Keratinocyte (primary cell): ENCODE measurements at regions not wholly inside any gene's neighbourhood (a gene's known extent, or its start where the extent isn't known, plus 50 kb on each side); places are given as distances from the start of the nearest gene placed in this dataset.

ENCODE experiments used
- DNase-seq: peaks from one replicate; pipeline ENCODE4 v3.0.0-alpha.2; 2011; ENCODE audit warnings: low read depth, missing footprints, low spot score
- FAIRE-seq: peaks from 2 replicates; lab custom pipeline; 2011; peaks lifted over from hg19 to GRCh38; lab: Jason Lieb, UNC
- H2AFZ ChIP-seq: 2 replicates; pipeline ENCODE4 v1.6.0; 2012; ENCODE audit warnings: low read length, control low read depth, inconsistent platforms; ENCODE audit not compliant: control insufficient read depth
- H3K27ac ChIP-seq: 2 replicates; pipeline ENCODE4 v1.5.1; 2011; ENCODE audit warnings: low read length; ENCODE audit not compliant: control insufficient read depth, insufficient read depth
- H3K27me3 ChIP-seq: 3 replicates; pipeline ENCODE4 v1.6.0; 2011; ENCODE audit warnings: low read length; ENCODE audit not compliant: control insufficient read depth, insufficient read depth; ENCODE audit errors: extremely low read depth
- H3K36me3 ChIP-seq, 2 experiments: 2 replicates in 1 of 2; 3 replicates in 1 of 2; pipeline ENCODE4 v1.5.1; 2011; ENCODE audit warnings: low read length in 2 of 2, mild to moderate bottlenecking in 1 of 2; ENCODE audit not compliant: control insufficient read depth in 2 of 2, insufficient read depth in 2 of 2; ENCODE audit errors: extremely low read depth in 1 of 2
- H3K4me1 ChIP-seq: 3 replicates; pipeline ENCODE4 v1.5.1; 2011; ENCODE audit warnings: low read length; ENCODE audit not compliant: control insufficient read depth, insufficient read depth; ENCODE audit errors: extremely low read depth
- H3K4me2 ChIP-seq: 3 replicates; pipeline ENCODE4 v1.6.0; 2011; ENCODE audit warnings: low read depth, low read length; ENCODE audit not compliant: control insufficient read depth, insufficient read depth; ENCODE audit errors: extremely low read depth
- H3K4me3 ChIP-seq, 3 experiments: fragments of 200-600 bp in 1 of 3; sonication (generic) in 1 of 3; 2 replicates in 2 of 3; 3 replicates in 1 of 3; pipeline ENCODE4 v1.5.1; 2011 to 2016; ENCODE audit warnings: low read length in 3 of 3, mild to moderate bottlenecking in 3 of 3, control low read depth in 2 of 3, inconsistent platforms in 1 of 3, low read depth in 1 of 3, mixed read lengths in 1 of 3, mixed run types in 1 of 3, moderate library complexity in 1 of 3; ENCODE audit not compliant: control insufficient read depth in 2 of 3, insufficient read depth in 2 of 3; ENCODE audit errors: extremely low read depth in 1 of 3
- H3K79me2 ChIP-seq: 2 replicates; pipeline ENCODE4 v1.6.0; 2012; ENCODE audit warnings: low read length; ENCODE audit not compliant: control insufficient read depth, insufficient read depth
- H3K9ac ChIP-seq: 3 replicates; pipeline ENCODE4 v1.6.0; 2011; ENCODE audit warnings: low read length; ENCODE audit not compliant: control insufficient read depth, insufficient read depth; ENCODE audit errors: extremely low read depth
- H3K9me1 ChIP-seq: 3 replicates; pipeline ENCODE4 v1.6.0; 2011; ENCODE audit warnings: low read length; ENCODE audit not compliant: control insufficient read depth, insufficient read depth; ENCODE audit errors: extremely low read depth
- H3K9me3 ChIP-seq: 2 replicates; pipeline ENCODE4 v1.5.1; 2012; ENCODE audit warnings: low read depth, low read length; ENCODE audit not compliant: control insufficient read depth
- H4K20me1 ChIP-seq: 3 replicates; pipeline ENCODE4 v1.6.0; 2011; ENCODE audit warnings: low read length; ENCODE audit not compliant: control insufficient read depth, insufficient read depth; ENCODE audit errors: extremely low read depth
- CTCF ChIP-seq, 3 experiments: IDR thresholded peaks in 1 of 3; conservative IDR thresholded peaks in 1 of 3; optimal IDR thresholded peaks in 1 of 3; 2 replicates in 2 of 3; 3 replicates in 1 of 3; pipeline versions ENCODE3 to v1.5.1; 2011; ENCODE audit warnings: low read length in 3 of 3, mild to moderate bottlenecking in 3 of 3, moderate library complexity in 2 of 3, control low read depth in 1 of 3, inconsistent platforms in 1 of 3; ENCODE audit not compliant: insufficient read depth in 2 of 3; ENCODE audit errors: extremely low read depth in 1 of 3
- EZH2 ChIP-seq: IDR thresholded peaks from one replicate; pipeline ENCODE4 v1.6.1; 2012; ENCODE audit warnings: inconsistent platforms, mild to moderate bottlenecking, low read length, moderate library complexity
- dilution Hi-C: fragments of 300-500 bp; cut with MboI; formaldehyde crosslinking; loops from one replicate; pipeline ENCODE4 v1.7.0; 2020; ENCODE audit warnings: low sequenced_read_pairs; ENCODE audit not compliant: extremely low pct_ligation_motif_present

- Histone ChIP-seq H3K27ac (no peak overlapping the region), H3K4me2 (no peak overlapping the region), H3K9ac (no peak overlapping the region), H3K27me3 (no peaks in the 10 kb centered on the region), H4K20me1 (no peaks in the 10 kb centered on the region), H3K9me3 (no peaks in the 10 kb centered on the region), H3K79me2 (no peaks in the 10 kb centered on the region), H3K9me1 (no peaks in the 10 kb centered on the region), H3K4me3 (no peak overlapping the region), H3K4me1 (no peaks in the 10 kb centered on the region), H3K36me3 (no peaks in the 10 kb centered on the region), H2AFZ (no peak overlapping the region)
- dilution Hi-C loops = no loop called here
- TF ChIP-seq CTCF (optimal IDR thresholded peaks at IDR 0.05 in 1 of 3, IDR thresholded peaks at IDR 0.05 in 1 of 3, conservative IDR thresholded peaks at IDR 0.05 in 1 of 3; ENCODE audit: extremely low read depth in 1 of 3, insufficient read depth in 2 of 3, low read length in 3 of 3) (no peak), EZH2 (no peak)
- DNase-seq (no peak), FAIRE-seq (no peak)
Measured at GRCh38 chr6:112502351-112503090, 155.4 kb downstream of the RFPL4B start.

- Histone ChIP-seq H3K4me2 (no peak overlapping the region), H3K4me1 (no peaks in the 10 kb centered on the region), H3K79me2 (no peaks in the 10 kb centered on the region), H2AFZ (no peak overlapping the region), H3K9me1 (no peaks in the 10 kb centered on the region), H3K9ac (no peak overlapping the region), H3K9me3 (no peaks in the 10 kb centered on the region), H3K36me3 (no peaks in the 10 kb centered on the region), H4K20me1 (no peaks in the 10 kb centered on the region), H3K27ac (no peak overlapping the region), H3K27me3 (no peaks in the 10 kb centered on the region), H3K4me3 (no peak overlapping the region)
- TF ChIP-seq EZH2 (no peak), CTCF (optimal IDR thresholded peaks at IDR 0.05 in 1 of 3, IDR thresholded peaks at IDR 0.05 in 1 of 3, conservative IDR thresholded peaks at IDR 0.05 in 1 of 3; ENCODE audit: extremely low read depth in 1 of 3, insufficient read depth in 2 of 3, low read length in 3 of 3) (no peak)
- no peak for DNase-seq
- dilution Hi-C loops = no loop called here
- no peak for FAIRE-seq
Measured at GRCh38 chr6:112503091-112503596, 156.0 kb downstream of the RFPL4B start.
